IMR-90 (cell line): ENCODE measurements at regions not wholly inside any gene's neighbourhood (a gene's known extent, or its start where the extent isn't known, plus 50 kb on each side); places are given as distances from the start of the nearest gene placed in this dataset.

Experiments used
- CHD1 ChIP-seq: IDR thresholded peaks from 2 replicates; pipeline ENCODE4 v1.6.1; 2012; ENCODE audit warnings: low read depth, low read length, improper control_type of control experiment
- CTCF ChIP-seq: conservative IDR thresholded peaks from 2 replicates; pipeline ENCODE4 v1.5.1; 2012; ENCODE audit warnings: mild to moderate bottlenecking, low read depth, low read length, improper control_type of control experiment
- ELK1 ChIP-seq: fragments of 150-350 bp; IDR thresholded peaks from 2 replicates; pipeline ENCODE4 v1.6.1; 2016; ENCODE audit warnings: low read depth, mild to moderate bottlenecking, low read length, moderate library complexity, borderline replicate concordance
- POLR2A ChIP-seq: IDR thresholded peaks from 2 replicates; pipeline ENCODE4 v1.6.1; 2012; ENCODE audit warnings: mild to moderate bottlenecking, low read depth, low read length
- RAD21 ChIP-seq: IDR thresholded peaks from 2 replicates; pipeline ENCODE4 v1.6.1; 2012; ENCODE audit warnings: low read length, improper control_type of control experiment

- TF ChIP-seq CTCF (no peak), RAD21 (no peak), ELK1 (no peak), CHD1 (no peak), POLR2A (no peak)
Measured at GRCh38 chr10:4638099-4638498, 187.9 kb upstream of the AKR1E2 start.
